Suppressor macrophage (primary cell): ENCODE measurements at regions not wholly inside any gene's neighbourhood (a gene's known extent, or its start where the extent isn't known, plus 50 kb on each side); places are given as distances from the start of the nearest gene placed in this dataset.
"Not testable (repeated sequence)": the region's sequence is repeated elsewhere in the genome, so short reads cannot be mapped to it uniquely, and the experiment has no call there.

ENCODE experiments used
- DNase-seq, 4 experiments: peaks; one replicate each; pipeline ENCODE4 v3.0.0-alpha.2; 2020 to 2022

DNA sequence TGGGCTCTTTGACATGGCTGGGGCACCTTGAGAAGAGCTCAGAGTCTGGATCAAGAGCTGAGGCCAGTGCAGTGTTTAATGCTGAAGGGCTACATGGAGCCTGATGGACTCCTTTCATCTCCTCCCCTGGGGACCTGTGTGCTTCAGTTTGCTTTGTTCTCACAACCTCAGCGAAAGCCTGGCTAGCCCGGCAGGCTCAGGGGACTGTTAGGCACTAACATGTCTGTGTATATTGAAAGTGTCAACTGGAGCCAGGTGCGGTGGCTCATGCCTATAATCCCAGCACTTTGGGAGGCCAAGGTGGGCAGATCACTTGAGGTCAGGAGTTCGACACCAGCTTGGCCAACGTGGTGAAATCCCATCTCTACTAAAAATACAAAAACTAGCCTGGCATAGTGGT is 194.5 kb downstream of the C1orf94 start:
- not testable (repeated sequence) for DNase-seq

DNA sequence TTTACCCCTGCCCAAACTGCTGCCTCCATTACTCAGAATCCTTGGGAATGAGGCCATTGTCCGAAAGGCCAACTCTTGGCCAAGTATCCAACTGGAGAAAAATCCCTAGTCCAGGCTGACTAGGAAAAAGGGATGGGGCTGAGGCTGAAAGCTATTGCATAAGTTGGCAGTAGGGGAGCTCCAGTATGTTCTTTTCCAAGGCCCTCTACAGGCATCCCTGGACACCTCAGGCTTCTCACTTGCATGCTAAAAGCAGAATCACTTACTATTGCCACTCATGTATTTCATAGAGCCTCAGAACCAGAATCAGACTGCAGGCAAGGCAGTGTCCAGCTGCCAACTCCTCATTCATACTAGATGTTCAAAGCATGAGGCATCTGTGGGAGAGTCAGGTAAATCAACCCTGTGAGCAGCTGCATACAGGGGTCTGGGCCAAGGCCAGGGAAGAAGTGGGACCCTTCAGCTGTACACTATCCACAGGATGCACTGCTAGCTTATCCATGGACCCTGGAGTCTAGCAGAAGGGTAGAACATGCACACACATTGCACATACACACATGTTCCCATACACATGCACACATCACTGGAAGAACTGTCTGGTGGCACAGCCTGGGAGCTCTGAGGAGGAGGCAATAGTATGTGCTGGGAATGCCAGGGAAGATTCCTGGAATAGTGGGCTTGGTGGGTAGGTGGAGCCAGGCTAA is 195.3 kb downstream of the C1orf94 start:
- DNase-seq: no peak

DNA sequence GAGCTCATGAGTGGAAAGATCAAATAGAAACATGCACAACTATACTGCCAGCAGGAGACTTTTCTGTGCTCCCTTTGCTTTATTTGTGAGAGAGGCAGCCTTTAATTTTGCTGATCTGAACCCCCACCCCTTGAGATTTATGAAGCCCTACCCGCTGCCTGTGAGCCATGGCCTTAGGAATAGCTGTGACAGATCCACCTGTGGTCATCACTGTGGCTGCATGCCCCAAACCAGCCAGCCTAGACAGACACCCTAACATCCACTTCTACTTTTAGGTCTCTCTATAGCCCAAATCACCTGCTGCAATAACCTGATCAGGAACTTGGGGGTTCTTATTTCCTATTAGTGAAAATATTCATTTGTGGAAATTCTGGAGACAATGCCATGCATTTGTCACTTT is 196.2 kb downstream of the C1orf94 start:
- no peak for DNase-seq

DNA sequence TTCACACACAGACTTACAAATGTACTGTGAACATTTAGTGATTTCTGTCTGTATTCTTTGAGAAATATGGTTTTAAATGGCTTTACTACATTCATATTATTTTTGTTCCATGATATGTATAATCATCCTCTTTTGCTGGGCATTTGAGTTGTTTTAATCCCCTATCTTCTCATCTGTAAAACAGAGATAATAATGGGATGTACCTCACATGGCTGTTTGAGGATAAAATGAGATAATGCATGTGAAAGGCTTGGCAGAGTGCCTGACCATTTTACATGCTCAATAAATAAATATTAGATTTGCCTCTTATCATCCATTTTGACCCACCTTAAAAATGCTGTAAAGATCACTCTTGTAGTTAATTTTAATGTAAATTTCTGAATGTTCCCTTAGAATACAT is 197.2 kb downstream of the C1orf94 start:
- DNase-seq: no peak

DNA sequence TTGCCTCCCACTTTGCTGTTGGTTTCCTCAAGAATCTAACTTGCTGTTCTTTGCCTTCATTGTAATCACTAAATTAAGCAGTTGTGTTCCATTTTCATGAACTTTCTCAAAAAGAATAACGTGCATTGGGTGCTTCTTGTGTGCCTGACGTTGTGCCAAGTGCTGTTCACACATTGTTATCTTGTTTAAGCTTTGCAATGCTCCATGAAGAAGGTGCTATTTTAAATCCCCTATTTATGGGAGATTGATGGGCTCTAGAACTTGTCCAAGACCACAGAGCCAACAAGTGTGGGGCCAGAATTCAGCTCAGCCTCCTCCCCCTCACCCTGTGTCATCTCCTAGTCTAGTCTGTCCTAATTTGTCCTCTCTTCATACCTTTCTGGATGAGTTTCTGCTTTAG is 199.8 kb downstream of the C1orf94 start:
- DNase-seq: no peak

DNA sequence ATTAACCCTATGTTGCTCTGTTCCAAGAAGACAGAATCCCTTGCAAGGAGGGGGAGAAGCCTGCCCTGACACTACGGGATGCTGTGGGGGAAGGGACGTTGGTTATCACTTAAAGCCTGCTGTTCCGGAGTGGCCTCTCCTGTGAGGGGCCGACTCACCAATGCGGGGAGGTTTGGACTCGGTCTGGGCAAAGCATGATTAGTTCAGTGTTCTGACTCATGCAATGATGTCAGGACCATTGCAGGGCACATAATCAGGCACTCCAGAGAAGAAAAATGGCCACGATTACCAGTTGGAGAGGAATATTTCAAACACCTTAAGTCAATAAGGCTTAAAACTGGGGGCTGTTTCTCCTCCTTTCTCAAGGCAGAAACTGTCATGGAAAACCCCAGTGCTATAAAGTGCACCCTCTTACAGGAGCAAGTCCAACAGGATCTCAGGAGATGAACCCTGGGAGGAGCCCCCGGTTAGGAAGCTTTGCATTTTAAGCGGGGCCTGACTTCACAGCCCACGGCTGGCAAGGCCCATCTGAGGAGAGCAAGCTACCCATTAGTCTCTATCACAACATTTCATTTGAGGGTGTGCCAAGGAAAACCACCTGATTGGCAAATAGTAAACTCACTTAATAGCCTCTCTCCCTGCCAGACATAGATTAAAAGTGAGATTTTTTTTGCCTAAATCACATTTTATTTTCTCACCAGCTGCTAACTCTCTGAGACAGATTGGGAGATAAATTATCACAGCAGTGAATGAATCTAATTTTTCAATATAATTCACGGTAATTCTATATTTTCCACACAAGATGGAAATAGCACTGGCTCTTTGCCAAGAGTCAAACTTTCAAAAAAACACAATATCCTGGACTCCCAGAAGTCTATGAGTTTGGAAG is 202.5 kb downstream of the C1orf94 start:
- no peak for DNase-seq

DNA sequence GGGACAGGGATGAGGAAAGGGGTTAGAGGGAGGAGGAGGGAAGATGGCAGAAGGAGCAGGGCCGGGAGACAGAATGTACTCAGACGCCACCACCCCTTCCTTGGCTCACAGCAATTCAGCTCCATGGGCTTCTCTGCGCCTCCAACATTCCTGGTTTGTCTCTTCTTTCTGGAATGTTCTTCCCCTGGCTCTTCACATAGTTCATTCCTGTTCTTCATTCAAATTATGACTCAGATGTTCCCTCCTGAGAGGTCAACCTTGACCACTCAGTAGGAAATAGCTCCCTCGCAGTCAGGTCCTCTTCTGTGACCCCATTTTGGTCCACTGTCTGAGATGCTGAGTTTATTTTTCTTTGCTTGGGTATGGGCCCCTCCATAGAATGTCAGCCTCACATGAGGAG is 203.2 kb downstream of the C1orf94 start:
- no peak for DNase-seq

DNA sequence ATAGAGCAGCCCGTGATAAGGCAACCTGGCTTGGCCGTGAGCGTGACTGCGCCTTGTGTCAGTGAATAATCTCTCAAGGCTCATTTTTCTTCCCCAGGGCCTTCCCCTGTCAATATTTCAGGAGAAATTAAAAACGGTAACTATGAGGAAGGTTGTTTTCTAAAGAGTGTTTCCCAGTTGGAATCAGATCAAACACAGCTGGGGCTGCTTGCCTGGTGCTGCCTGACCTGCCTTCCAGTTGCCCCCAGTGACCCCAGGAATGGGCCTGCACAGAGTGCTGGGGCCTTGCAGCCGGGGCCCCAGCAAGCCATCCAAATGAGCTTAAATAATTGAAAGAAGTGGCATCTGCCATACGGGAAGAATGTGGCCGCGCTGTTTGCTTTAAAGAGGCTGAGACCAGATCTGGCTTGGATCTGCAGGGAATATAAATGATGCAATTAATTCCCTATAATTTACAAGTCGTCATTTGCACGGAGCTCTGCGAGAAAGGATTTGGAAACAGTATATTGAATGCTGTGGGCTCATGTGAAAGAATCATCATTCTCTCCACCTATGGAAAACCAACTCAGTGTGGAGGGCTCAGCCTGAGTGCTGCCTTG is 203.9 kb downstream of the C1orf94 start:
- DNase-seq: no peak

DNA sequence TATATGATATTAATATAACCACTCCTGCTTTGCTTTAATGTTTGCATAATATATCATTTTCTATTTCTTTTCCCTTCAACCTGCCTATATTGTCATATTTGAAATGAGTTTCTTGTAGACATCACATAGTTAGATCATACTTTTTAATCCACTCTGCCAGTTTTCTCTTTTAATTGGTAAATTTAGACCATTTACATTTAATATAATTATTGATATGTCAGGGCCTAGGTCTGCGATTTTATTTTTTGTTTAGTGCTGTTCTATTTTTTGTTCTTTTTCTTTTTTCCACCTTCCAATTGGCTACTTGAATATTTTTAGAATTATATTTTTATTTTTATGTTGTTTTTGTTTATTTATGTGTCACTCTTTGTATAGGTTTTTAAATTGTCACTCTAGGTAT is 213.3 kb downstream of the C1orf94 start:
- DNase-seq: no peak

DNA sequence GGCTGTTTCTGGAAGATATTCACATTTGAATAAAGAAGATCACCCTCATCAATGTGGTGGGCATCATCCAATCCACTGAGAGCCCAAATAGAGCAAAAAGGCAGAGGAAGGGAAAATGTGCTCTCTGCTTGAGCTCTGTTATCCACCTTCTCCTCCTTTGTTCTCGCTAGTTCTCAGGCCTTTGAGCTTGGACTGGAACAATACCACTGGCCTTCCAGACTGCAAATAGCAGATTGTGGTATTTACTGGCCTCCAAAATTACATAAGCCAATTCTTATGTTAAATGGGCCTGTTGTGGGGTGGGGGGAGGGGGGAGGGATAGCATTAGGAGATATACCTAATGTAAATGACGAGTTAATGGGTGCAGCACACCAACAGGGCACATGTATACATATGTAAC is 219.3 kb downstream of the C1orf94 start:
- DNase-seq: no peak

DNA sequence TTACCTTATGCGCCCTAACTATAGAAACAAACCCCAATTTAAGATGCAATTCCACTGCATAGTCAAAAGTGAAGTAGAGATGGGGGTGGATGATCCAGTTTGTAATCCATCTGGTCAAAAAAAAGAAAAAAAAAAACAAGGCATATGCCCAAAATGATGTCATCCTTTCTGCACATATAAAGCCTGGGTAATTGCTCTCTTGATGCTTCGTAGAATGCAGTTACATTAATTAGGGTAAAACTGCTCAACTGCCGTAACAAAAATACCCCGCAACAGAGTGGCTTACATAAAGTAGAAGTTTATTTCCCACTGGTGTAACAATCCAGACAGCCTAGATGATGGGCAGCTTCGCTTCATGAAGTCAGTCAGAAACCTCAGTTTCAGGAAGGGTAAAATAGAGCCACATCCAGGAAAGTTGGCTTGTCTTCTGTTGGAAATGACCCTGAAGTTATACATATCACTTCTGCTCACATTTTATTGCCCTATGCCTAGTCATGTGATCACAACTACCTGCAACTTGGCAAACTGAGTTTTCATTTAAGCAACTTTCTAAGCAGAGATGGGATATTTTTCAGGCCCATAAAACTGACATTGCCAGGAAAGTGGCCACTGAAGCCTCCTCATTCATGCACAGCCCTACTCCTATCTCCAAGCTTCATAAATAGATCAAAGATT is 221.7 kb downstream of the C1orf94 start:
- no peak for DNase-seq

DNA sequence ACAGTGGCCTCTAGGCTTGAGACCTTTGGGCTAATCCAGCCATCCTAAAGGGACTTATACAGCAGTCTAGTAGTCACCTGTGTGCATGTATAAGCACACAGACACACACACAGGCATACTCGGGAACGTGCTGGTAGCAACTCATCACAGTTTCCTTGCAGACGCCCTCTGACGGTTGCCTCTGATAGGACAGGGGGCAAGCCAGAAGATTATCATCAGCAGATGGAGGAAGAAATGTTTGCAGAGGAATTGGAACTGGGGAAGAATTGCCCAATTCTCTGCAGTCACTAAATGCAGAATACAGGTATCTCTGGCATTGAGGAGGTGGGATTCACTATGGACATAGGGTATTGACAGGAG is 222.2 kb downstream of the C1orf94 start:
- no peak for DNase-seq

DNA sequence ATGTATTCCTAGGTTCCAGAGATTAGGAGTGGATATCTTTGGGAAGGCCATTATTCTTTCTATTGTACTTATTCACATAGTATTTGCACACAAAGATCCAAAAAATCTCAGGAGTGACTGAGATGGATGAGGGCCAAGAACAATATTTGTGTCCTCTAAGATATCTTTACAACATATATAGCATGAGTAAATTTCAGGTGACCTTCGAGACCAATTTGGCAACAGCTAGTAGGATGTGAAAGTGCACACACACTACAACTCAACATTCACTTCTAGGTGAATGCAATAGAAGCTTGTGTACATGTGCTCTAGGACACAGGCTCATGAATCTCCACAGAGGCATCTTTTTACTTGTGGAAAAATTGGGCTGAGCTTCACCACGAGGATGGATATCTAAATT is 224.0 kb downstream of the C1orf94 start:
- no peak for DNase-seq

DNA sequence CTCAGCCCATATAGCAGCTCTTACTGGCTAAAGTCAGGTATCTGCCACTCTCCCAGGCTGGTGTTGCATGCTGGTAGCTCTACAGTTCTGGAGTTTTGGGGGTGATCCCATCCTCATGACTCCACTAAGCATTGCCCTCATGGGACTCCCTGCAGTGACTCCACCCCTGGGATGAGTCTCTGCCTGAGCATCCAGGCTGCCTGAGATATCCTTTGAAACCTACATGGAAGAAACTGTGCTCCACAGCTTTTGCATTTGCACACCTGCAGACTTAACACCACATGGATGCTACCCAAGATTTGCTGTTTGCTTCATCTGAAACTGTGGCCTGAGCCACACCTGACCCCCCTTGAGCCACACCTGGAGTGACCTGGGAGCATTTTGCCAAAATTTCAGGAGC is 226.4 kb downstream of the C1orf94 start:
- no peak for DNase-seq

DNA sequence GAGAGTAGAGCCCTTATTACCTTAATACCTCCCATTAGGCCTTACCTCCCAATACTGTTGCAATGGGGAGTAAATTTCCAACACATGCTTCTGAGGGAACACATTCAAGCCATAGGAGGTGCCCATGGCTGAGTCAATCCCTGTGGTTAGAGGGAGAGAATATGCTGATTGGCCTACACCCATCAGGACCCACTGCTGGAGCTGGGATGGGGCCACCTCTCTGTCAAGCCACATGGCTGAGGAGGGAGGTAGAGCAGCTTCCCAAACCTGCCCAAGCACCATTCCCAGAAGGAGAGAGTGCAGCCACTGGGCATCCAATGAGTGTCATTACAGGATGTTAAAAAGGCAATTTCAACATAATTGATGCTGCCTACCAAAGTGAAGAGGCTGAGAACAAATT is 228.1 kb downstream of the C1orf94 start:
- DNase-seq: no peak

DNA sequence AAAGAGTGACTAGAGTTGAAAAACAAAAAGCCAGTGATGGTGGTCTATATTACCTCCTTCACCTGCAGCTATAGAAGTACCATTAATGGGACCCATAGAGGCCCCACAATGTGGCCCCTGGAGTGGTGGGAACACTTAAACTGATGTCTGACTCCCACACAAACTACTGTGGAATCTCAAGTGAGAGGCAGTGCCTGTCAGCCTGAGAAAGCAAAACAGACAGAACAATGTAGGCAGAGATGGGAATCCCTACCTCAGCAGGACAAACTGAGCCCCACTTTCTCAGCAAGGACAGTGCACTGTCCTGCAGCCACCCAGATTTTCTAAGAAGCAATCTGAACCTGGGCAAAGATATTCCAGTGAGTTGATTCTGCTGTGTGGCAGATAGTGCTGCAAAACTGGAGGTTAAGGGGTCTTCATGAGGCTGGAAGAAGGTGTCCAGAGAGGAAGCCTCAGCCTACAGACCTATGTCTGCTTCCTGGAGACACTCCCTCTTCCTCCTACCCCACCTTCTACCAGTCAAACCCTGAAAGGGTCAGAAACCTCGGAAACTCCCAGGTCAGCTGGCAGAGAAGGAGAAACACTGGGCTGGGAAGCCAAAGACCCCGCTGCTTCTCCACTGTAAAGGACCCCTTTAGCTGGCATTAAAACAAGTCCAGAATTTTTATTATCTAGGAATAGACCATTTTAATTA is 228.7 kb downstream of the C1orf94 start:
- DNase-seq: no peak

DNA sequence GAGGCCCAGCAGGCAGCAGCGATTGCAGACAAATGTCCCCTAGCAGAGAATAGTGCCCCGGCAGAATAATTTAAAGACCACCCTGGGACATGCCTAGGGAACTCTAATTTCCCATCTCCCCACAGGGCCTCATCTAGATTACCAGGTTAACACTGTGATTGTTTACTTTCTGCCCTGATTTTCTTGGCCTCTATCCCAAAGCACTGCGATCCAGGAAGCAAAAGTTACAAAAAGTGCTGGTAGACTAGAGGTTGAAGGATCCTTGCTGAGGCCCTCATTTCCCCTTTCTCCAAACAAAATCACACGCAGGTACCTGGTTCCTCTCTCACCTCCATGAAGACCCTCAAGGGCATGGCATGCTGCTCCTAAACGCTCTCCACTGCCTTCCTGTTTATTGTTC is 229.7 kb downstream of the C1orf94 start:
- DNase-seq: no peak

DNA sequence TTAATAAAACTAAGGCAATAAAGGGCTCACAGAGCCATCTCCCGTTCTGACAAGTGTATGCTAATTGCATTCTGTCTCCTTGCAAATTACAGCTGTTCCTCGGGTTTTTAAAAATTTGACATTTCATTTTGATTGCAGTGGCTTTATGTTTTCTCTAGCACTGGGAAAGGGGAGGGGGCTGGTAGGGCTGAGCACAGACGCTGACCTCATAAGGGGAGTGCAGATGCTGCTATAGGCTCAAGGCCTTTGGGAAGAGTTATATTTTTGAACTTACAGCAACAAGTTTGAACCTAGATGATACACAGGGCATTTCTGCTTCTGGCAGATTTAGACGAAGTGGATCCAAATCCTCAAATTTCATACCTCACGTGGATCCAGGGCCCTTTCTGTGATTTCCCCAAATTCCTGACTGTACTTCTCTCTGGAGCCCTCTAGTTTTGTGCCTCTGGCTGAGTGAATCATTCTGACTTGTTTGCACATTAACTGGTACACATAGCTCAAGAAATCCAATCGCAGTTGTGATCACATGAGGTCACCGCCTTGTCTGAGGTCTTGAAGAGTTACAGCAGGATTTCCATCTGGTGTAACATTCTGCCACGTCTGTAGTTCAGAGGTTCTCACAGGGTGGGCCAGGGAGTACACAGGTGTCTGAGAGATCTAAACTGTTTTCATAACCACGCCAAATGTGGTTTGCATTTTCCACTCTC is 230.3 kb downstream of the C1orf94 start:
- no peak for DNase-seq

DNA sequence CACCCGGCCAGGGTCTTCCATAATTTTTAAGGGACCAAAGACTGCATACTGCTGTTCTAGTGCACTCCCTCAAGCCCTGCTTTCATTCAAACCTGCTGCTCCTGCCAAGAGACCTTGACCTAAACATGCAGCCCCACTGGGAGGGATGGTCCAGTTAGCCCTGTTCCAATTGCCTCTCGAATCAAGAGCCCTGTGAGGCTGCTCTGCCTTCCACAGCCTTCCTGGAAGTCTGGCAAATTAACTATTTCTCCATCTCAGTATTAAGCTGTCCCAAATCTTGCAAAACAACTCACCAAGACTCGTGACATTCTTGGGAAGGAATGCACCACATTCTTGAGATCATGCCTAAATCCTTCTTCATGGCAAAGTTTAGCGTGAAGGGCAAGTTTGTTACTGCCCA is 231.3 kb downstream of the C1orf94 start:
- no peak for DNase-seq

DNA sequence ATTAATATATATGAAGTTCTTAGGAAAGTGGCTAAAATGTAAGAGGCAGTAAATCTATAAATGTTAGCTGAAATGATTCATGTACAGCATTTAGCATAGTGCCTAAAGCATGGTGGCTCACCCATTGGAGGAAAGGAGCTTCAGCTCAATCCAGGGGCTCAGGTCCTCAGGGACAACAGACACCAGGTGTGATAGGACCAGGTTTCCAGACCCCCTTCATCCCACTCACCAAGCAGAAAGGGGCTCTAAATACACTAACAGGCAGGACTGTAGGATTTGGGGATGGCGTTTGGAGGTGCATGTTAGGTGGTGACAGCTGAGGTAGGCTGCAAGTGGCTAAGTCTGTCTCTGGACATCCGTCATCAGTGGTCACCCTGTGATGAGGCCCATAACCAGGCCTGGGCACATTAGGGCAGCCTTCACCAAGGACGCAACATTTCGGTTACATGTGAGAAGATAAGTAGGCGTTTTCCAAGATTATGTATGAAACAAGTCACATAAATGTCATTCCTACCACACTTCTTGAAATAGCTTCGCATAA is 233.1 kb downstream of the C1orf94 start:
- no peak for DNase-seq

DNA sequence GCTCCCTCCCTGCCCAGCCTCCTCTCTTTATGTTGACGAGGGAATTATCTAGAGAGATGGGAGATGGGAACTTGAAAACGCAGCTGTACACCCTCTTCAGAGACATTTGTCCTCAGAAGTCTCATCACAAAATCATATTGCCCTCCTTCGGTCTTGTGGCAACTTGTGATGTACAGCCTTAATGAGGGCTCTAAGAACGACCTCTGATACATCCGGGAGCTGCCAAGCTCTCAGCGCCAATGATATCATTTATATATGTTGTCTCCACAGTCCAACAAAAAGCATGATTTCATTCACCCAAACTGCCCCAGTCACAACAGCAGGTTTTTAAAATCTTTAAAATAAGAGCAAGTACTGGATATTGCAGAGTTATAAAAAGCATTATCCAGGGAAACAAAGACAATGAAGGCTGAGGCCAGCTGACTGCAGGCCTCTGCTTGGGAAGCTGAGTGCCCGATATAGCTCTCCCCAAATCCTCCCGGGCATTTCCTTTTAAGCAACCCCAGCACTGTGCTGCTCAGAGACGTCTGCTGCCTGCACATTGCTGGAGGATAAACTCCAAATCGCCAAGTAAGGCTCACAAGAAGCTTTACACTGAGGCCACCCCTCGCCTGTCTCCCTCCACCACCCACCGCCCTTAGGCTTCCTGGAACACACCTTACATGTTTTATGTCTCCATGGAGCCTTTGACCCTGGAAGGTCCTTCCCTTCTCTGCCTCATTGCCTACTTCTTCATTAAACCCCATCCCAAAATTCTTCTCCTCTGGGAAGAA is 236.1 kb downstream of the C1orf94 start:
- no peak for DNase-seq
